ENCODE measurements at regions not wholly inside any gene's neighbourhood (a gene's known extent, or its start where the extent isn't known, plus 50 kb on each side); places are given as distances from the start of the nearest gene placed in this dataset.

DNA sequence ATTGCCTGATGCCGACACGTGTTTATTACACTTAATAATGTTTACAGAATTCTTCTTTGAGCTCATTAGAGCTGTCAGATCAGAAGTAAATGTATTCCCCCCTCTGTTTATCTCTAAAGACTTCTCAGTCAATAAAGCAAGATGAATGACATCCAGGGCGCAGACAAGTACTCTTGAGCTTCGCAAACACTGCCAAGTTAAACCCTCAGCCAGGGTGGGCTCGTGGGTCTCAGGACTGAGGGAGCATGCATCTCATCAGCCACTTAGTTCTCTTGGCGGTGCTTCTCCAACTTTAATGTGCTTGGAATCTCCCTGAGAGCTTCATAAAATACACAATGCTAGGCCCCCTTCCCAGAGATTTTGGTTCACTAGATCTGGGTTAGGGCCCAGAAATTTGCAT lies 333.9 kb upstream of the THRB start:
- TF ChIP-seq, protein P1, sequence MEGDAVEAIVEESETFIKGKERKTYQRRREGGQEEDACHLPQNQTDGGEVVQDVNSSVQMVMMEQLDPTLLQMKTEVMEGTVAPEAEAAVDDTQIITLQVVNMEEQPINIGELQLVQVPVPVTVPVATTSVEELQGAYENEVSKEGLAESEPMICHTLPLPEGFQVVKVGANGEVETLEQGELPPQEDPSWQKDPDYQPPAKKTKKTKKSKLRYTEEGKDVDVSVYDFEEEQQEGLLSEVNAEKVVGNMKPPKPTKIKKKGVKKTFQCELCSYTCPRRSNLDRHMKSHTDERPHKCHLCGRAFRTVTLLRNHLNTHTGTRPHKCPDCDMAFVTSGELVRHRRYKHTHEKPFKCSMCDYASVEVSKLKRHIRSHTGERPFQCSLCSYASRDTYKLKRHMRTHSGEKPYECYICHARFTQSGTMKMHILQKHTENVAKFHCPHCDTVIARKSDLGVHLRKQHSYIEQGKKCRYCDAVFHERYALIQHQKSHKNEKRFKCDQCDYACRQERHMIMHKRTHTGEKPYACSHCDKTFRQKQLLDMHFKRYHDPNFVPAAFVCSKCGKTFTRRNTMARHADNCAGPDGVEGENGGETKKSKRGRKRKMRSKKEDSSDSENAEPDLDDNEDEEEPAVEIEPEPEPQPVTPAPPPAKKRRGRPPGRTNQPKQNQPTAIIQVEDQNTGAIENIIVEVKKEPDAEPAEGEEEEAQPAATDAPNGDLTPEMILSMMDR (IDR thresholded peaks at IDR 0.05) = no peak
- no peak for TF ChIP-seq POLR2A (IDR thresholded peaks at IDR 0.05)
